ENCODE measurements at regions not wholly inside any gene's neighbourhood (a gene's known extent, or its start where the extent isn't known, plus 50 kb on each side); places are given as distances from the start of the nearest gene placed in this dataset.

GRCh38 chr14:97603201-97603600, 806.0 kb downstream of the VRK1 start:
- Histone ChIP-seq H3K36me3 (no peaks in the 10 kb centered on the region), H3K4me3 (ENCODE audit: low read depth, low read length) (no peak overlapping the region), H3K27ac (no peak overlapping the region), H3K27me3 (ENCODE audit: insufficient read depth, low read depth, severe bottlenecking) (peaks cover 80% of the 10 kb centered on the region), H3K9me3 (ENCODE audit: severe bottlenecking) (no peaks in the 10 kb centered on the region)
- no peak for DNase-seq
- no peak for TF ChIP-seq CTCF (IDR thresholded peaks at IDR 0.05; ENCODE audit: low read depth, low read length)

- no peak overlapping the region for H3K4me3 ChIP-seq (ENCODE audit: low read depth, low read length)
- no peak for TF ChIP-seq CTCF (IDR thresholded peaks at IDR 0.05; ENCODE audit: low read depth, low read length)
- H3K36me3 ChIP-seq, result no peaks in the 10 kb centered on the region
- DNase-seq, result no peak
- H3K9me3 ChIP-seq (ENCODE audit: severe bottlenecking), result no peaks in the 10 kb centered on the region
- H3K27ac ChIP-seq, result no peak overlapping the region
- peaks cover 78% of the 10 kb centered on the region for H3K27me3 ChIP-seq (ENCODE audit: insufficient read depth, low read depth, severe bottlenecking)
These were observed 807.5 kb downstream of the VRK1 start for GRCh38 chr14:97604731-97605130.

GRCh38 chr14:97618401-97618800, 821.2 kb downstream of the VRK1 start:
- no peak for DNase-seq
- Histone ChIP-seq H3K36me3 (no peaks in the 10 kb centered on the region), H3K9me3 (ENCODE audit: severe bottlenecking) (no peaks in the 10 kb centered on the region), H3K4me3 (ENCODE audit: low read depth, low read length) (no peak overlapping the region), H3K27me3 (ENCODE audit: insufficient read depth, low read depth, severe bottlenecking) (peaks cover 19% of the 10 kb centered on the region), H3K27ac (no peak overlapping the region)
- TF ChIP-seq CTCF (IDR thresholded peaks at IDR 0.05; ENCODE audit: low read depth, low read length), result no peak

- TF ChIP-seq CTCF (IDR thresholded peaks at IDR 0.05; ENCODE audit: low read depth, low read length), result no peak
- Histone ChIP-seq H3K36me3 (no peaks in the 10 kb centered on the region), H3K9me3 (ENCODE audit: severe bottlenecking) (no peaks in the 10 kb centered on the region), H3K27me3 (ENCODE audit: insufficient read depth, low read depth, severe bottlenecking) (peaks cover 19% of the 10 kb centered on the region), H3K4me3 (ENCODE audit: low read depth, low read length) (no peak overlapping the region), H3K27ac (no peak overlapping the region)
- DNase-seq, result no peak
These were observed 821.9 kb downstream of the VRK1 start for GRCh38 chr14:97618917-97619690.

GRCh38 chr14:97620066-97620465, 822.9 kb downstream of the VRK1 start:
- DNase-seq, result no peak
- Histone ChIP-seq H3K27ac (no peak overlapping the region), H3K4me3 (ENCODE audit: low read depth, low read length) (no peak overlapping the region), H3K9me3 (ENCODE audit: severe bottlenecking) (no peaks in the 10 kb centered on the region), H3K27me3 (ENCODE audit: insufficient read depth, low read depth, severe bottlenecking) (peaks cover 29% of the 10 kb centered on the region), H3K36me3 (no peaks in the 10 kb centered on the region)
- TF ChIP-seq CTCF (IDR thresholded peaks at IDR 0.05; ENCODE audit: low read depth, low read length), result no peak

- Histone ChIP-seq H3K4me3 (ENCODE audit: low read depth, low read length) (no peak overlapping the region), H3K27me3 (ENCODE audit: insufficient read depth, low read depth, severe bottlenecking) (peaks cover 31% of the 10 kb centered on the region), H3K27ac (no peak overlapping the region), H3K9me3 (ENCODE audit: severe bottlenecking) (no peaks in the 10 kb centered on the region), H3K36me3 (no peaks in the 10 kb centered on the region)
- TF ChIP-seq CTCF (IDR thresholded peaks at IDR 0.05; ENCODE audit: low read depth, low read length), result no peak
- no peak for DNase-seq
These were observed 827.8 kb downstream of the VRK1 start for GRCh38 chr14:97624985-97625384.
